T-cell (primary cell): ENCODE measurements at regions not wholly inside any gene's neighbourhood (a gene's known extent, or its start where the extent isn't known, plus 50 kb on each side); places are given as distances from the start of the nearest gene placed in this dataset.
A peak's percentile ranks its signal among the peaks of the same experiment; 100 is the strongest.

Experiments
- ATAC-seq, 4 experiments: fragments of 200-7000 bp in 3 of 4; fragments of 150-1000 bp in 1 of 4; cut with Tn5 transposase; replicated peaks in 1 of 4; 1 replicate in 3 of 4; 2 replicates in 1 of 4; pipeline ENCODE4 v1.10.0; 2021; ENCODE audit warnings: moderate library complexity in 3 of 4, mild to moderate bottlenecking in 2 of 4, moderate number of reproducible peaks in 1 of 4
- CTCF ChIA-PET, 2 donors: fragments of 300-600 bp; sonication (Branson Sonifier 250); formaldehyde crosslinking; loops; one replicate each; lab custom pipeline; 2022; ENCODE audit warnings: antibody characterized with exemption in 2 of 2; lab: Charles Lee
- POLR2A ChIA-PET, 2 donors: fragments of 300-600 bp; sonication (Branson Sonifier 250); formaldehyde crosslinking; loops; one replicate each; lab custom pipeline; 2022; ENCODE audit warnings: antibody characterized with exemption in 2 of 2; lab: Charles Lee
- DNase-seq, 35 experiments: peaks; one replicate each; pipeline versions ENCODE4 v3.0.0 to v3.0.0-alpha.2; 2013 to 2023
- H3K27ac ChIP-seq: one replicate; pipeline ENCODE4 v1.5.1; 2013; ENCODE audit warnings: low read length
- H3K27me3 ChIP-seq, 2 experiments: replicated peaks in 1 of 2; 1 replicate in 1 of 2; 2 replicates in 1 of 2; pipeline versions ENCODE4 v1.6.1 to v1.7.0; 2013; ENCODE audit warnings: low read length in 1 of 2, mixed read lengths in 1 of 2; ENCODE audit not compliant: control insufficient read depth in 2 of 2, insufficient read depth in 2 of 2; ENCODE audit errors: extremely low read depth in 1 of 2
- H3K36me3 ChIP-seq, 2 donors: 1 replicate in 1 of 2; 2 replicates in 1 of 2; pipeline versions ENCODE4 v1.6.1 to v1.7.0; 2013; ENCODE audit warnings: low read length in 1 of 2; ENCODE audit not compliant: control insufficient read depth in 2 of 2, insufficient read depth in 1 of 2; ENCODE audit errors: extremely low read depth in 1 of 2
- H3K4me1 ChIP-seq, 2 experiments: 1 replicate in 1 of 2; 2 replicates in 1 of 2; pipeline versions ENCODE4 v1.6.1 to v1.7.0; 2013; ENCODE audit warnings: low read length in 2 of 2, mixed read lengths in 1 of 2; ENCODE audit not compliant: insufficient read depth in 2 of 2, control insufficient read depth in 1 of 2; ENCODE audit errors: extremely low read depth in 1 of 2
- H3K4me3 ChIP-seq, 2 donors: 1 replicate in 1 of 2; 2 replicates in 1 of 2; pipeline versions ENCODE4 v1.5.1 to v1.7.0; 2013; ENCODE audit warnings: mild to moderate bottlenecking in 2 of 2, low read length in 1 of 2, moderate library complexity in 1 of 2; ENCODE audit not compliant: control insufficient read depth in 1 of 2; ENCODE audit errors: extremely low read depth in 1 of 2
- H3K9me3 ChIP-seq: 2 replicates; pipeline ENCODE4 v1.7.0; 2013
- H3K27ac Mint-ChIP-seq, 2 donors: one replicate each; pipeline ENCODE4 v1.8.0; 2020 to 2021; ENCODE audit warnings: mild to moderate bottlenecking in 2 of 2, mixed read lengths in 2 of 2
- H3K27me3 Mint-ChIP-seq, 2 donors: one replicate each; pipeline ENCODE4 v1.8.0; 2021 to 2022; ENCODE audit warnings: mixed read lengths in 2 of 2
- H3K36me3 Mint-ChIP-seq: one replicate; pipeline ENCODE4 v1.8.0; 2021; ENCODE audit warnings: mixed read lengths
- H3K4me1 Mint-ChIP-seq, 3 donors: one replicate each; pipeline ENCODE4 v1.8.0; 2020 to 2022; ENCODE audit warnings: mixed read lengths in 3 of 3, mild to moderate bottlenecking in 1 of 3
- H3K4me3 Mint-ChIP-seq, 3 donors: one replicate each; pipeline ENCODE4 v1.8.0; 2020 to 2022; ENCODE audit warnings: mild to moderate bottlenecking in 3 of 3, mixed read lengths in 3 of 3, moderate library complexity in 3 of 3
- H3K9me3 Mint-ChIP-seq, 3 donors: one replicate each; pipeline ENCODE4 v1.8.0; 2020 to 2022; ENCODE audit warnings: mixed read lengths in 3 of 3
- WGBS: methylation state at CpG from one replicate; pipeline ENCODE4 v1.1.5; 2013; ENCODE audit warnings: missing lambda C conversion rate; ENCODE audit not compliant: insufficient coverage; 5-methylcytosine and 5-hydroxymethylcytosine counted together

DNA sequence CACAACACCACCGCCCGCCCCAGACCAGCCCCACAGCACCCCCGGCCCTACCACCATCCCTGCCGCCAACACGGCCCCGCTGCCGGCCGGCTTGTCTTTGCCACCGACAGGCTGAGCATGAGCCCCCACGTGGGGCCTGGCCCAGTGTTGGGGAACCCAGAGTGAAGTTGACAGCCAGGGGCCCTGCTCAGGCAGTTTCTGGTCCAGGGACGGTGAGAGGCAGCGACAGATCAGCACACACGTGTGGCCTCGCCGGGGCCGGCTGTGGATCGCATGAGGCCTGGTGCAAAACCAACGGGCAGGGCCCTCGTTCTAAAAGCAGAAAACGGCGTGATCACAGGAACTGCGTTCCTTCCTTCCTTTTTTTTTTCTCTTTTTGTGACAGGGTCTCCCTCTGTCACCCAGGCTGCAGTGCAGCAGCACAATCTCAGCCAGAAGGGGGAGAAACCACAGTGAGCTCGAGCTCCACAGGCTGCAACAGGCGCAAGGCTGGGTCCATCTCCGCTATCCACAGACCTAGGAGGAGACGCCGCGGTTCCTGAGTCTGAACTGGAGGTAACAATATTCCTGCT lies 50.5 kb upstream of the FBRSL1 start:
- WGBS: 63% methylated on average over 22 of the region's 28 CpGs
- POLR2A ChIA-PET: no interaction called here
- DNase-seq (peak in 3 of 35 experiments; percentile 33 to 47 (median 40)), ATAC-seq (peak; percentile 36 to 80 (median 43))
- H3K4me1 ChIP-seq: peaks cover 36 to 74% of the 10 kb centered on the region in 2 experiments
- no peak overlapping the region for H3K4me3 ChIP-seq
- peaks cover 59 to 69% (median 64%) of the 10 kb centered on the region in 3 donors for H3K4me1 Mint-ChIP-seq
- no peaks in the 10 kb centered on the region for H3K9me3 Mint-ChIP-seq
- CTCF ChIA-PET: interaction anchor here in 1 of 2 donors (0.5 to 0.8 kb wide), 2 partner anchors 83 to 173 kb away, joined by 3 read pairs; no protein-coding TSS in a partner anchor
- peak overlapping the region in 1 of 3 donors; percentile 65 for H3K4me3 Mint-ChIP-seq
- H3K27ac Mint-ChIP-seq: peak overlapping the region; percentile 39 to 80
- H3K9me3 ChIP-seq: no peaks in the 10 kb centered on the region
- H3K27ac ChIP-seq: no peak overlapping the region
- H3K27me3 ChIP-seq: peaks cover 0 to 23% of the 10 kb centered on the region in 2 experiments
- H3K36me3 Mint-ChIP-seq: no peaks in the 10 kb centered on the region
- peaks cover 0 to 3% of the 10 kb centered on the region in 2 donors for H3K27me3 Mint-ChIP-seq
- no peaks in the 10 kb centered on the region for H3K36me3 ChIP-seq

DNA sequence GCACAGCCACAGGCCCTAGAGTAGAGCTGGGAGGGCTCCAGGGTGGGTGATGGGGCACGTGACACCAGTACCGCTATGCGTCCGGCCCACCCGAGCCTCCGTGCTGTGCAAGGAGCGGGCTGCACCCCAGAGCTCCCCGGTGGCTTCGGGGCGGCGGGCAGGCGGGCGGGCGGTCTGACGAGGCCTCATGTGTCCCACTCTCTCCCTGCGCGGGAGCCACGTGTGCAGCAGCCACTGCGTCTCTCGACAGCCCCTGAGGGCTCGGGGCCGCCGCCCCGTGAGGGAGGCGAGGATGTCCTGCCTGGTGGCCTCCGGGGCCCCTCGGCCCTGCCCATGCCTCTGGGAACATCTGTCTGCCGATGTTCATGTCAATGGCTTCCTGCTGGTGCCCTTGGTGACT lies 51.2 kb upstream of the FBRSL1 start:
- Histone ChIP-seq H3K4me1 (peaks cover 29 to 72% of the 10 kb centered on the region in 2 experiments), H3K9me3 (no peaks in the 10 kb centered on the region), H3K4me3 (no peak overlapping the region), H3K27ac (no peak overlapping the region), H3K27me3 (peaks cover 0 to 26% of the 10 kb centered on the region in 2 experiments), H3K36me3 (peaks cover 0 to 2% of the 10 kb centered on the region in 2 donors)
- 96% methylated on average over 28 of the region's 28 CpGs for WGBS
- no peak for DNase-seq
- Mint-ChIP-seq H3K9me3 (no peaks in the 10 kb centered on the region), H3K4me3 (peak overlapping the region in 1 of 3 donors; percentile 65), H3K27ac (peak overlapping the region in 1 of 2 donors; percentile 73), H3K36me3 (no peaks in the 10 kb centered on the region), H3K27me3 (peaks cover 0 to 3% of the 10 kb centered on the region in 2 donors), H3K4me1 (peaks cover 56 to 64% (median 61%) of the 10 kb centered on the region in 3 donors)
- ATAC-seq: no peak
- ChIA-PET POLR2A (no interaction called here), CTCF (interaction anchor here in 1 of 2 donors (0.8 kb wide), 1 partner anchor 84 kb away, joined by 3 read pairs; no protein-coding TSS in a partner anchor)

DNA sequence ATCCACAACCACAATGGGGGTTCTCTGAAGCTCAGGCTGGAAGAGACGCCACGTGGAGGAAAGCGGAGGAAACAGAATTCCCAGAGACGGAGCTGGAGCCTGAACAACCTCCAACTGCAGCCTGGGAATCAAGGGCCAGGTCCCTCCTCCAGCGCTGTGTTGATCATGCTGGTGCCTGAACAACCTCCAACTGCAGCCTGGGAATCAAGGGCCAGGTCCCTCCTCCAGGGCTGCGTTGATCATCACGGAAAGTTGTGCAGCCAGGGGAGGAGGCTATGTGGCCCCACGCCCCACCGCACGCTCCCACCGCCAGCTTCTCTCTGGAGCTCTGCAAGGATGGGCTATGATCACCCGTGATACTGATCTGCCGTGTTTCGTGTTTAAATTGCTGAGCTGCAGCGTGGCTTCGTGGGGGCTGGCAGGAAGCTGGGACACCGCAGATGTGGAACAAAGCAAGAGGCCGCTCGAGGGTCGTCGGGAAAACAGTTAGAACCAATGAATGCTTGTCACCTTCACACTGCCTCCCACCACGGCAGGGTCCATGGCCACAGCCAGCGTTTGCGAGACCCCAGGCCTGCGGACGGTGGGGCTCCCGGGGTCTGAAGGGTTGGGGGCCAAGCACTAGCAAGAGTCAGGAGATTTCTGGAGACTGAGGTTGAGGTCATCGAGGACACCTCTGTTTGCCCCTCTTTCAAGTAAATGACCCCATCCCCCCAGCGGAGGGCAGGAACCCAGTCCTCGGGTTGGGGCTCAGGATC lies 51.8 kb upstream of the FBRSL1 start:
- Histone ChIP-seq H3K27me3 (peaks cover 0 to 32% of the 10 kb centered on the region in 2 experiments), H3K27ac (no peak overlapping the region), H3K4me3 (peak overlapping the region in 1 of 2 donors; percentile 36), H3K36me3 (peaks cover 0 to 2% of the 10 kb centered on the region in 2 donors), H3K4me1 (peaks cover 29 to 72% of the 10 kb centered on the region in 2 experiments), H3K9me3 (no peaks in the 10 kb centered on the region)
- peak overlapping the region in 1 of 3 donors; percentile 72 for H3K4me3 Mint-ChIP-seq
- CTCF ChIA-PET: no interaction called here
- ATAC-seq (peak; percentile 25 to 68 (median 55)), DNase-seq (peak in 4 of 35 experiments; percentile 33 to 43 (median 36))
- peaks cover 0 to 6% of the 10 kb centered on the region in 2 donors for H3K27me3 Mint-ChIP-seq
- no peaks in the 10 kb centered on the region for H3K9me3 Mint-ChIP-seq
- POLR2A ChIA-PET: no interaction called here
- H3K36me3 Mint-ChIP-seq: no peaks in the 10 kb centered on the region
- peaks cover 52 to 62% (median 59%) of the 10 kb centered on the region in 3 donors for H3K4me1 Mint-ChIP-seq
- 48% methylated on average over 27 of the region's 30 CpGs for WGBS
- peak overlapping the region in 1 of 2 donors; percentile 77 for H3K27ac Mint-ChIP-seq

DNA sequence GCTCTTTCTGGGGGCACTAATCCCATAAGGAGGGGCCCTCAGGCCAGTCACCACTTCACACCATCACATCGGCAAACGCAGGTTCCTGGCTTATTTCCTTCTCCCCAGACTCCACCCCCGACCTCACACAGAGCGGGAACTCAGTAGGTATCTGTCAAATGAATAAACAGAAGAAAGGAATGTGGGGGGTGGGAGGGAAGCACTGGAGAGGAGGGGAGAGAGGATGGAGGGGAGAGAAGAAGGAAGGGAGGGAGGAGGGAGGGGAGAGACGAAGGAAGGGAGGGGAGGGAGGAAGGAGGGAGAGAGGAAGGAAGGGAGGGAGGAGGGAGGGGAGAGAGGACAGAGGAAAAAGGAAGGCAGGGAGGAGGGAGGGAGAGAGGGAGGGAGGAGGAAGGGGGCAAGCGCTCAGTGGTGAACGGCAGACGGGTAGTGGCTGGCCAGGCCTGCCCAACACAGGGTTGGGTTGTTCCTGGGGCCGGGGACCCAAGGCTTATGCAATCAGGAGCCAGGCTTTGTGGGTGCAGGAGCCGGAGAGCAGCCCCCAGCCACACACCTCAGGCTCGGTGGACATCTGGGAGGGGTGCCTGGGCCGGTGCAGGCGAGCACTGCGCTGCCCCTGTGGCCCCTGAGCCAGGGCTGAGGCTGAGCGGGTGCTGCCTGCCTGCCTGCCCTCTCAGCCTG lies 52.6 kb upstream of the FBRSL1 start:
- Mint-ChIP-seq H3K4me3 (peak overlapping the region in 1 of 3 donors; percentile 72), H3K36me3 (no peaks in the 10 kb centered on the region), H3K9me3 (no peaks in the 10 kb centered on the region), H3K27me3 (peaks cover 0 to 6% of the 10 kb centered on the region in 2 donors), H3K4me1 (peaks cover 52 to 60% (median 53%) of the 10 kb centered on the region in 3 donors), H3K27ac (peak overlapping the region in 1 of 2 donors; percentile 39)
- 34% methylated on average over 10 of the region's 15 CpGs for WGBS
- Histone ChIP-seq H3K4me3 (peak overlapping the region in 1 of 2 donors; percentile 36), H3K27me3 (peaks cover 0 to 39% of the 10 kb centered on the region in 2 experiments), H3K9me3 (no peaks in the 10 kb centered on the region), H3K36me3 (peaks cover 0 to 2% of the 10 kb centered on the region in 2 donors), H3K4me1 (peaks cover 32 to 71% of the 10 kb centered on the region in 2 experiments), H3K27ac (no peak overlapping the region)
- ChIA-PET CTCF (no interaction called here), POLR2A (no interaction called here)
- ATAC-seq (peak in 3 of 4 experiments; percentile 15 to 33 (median 30)), DNase-seq (no peak)

DNA sequence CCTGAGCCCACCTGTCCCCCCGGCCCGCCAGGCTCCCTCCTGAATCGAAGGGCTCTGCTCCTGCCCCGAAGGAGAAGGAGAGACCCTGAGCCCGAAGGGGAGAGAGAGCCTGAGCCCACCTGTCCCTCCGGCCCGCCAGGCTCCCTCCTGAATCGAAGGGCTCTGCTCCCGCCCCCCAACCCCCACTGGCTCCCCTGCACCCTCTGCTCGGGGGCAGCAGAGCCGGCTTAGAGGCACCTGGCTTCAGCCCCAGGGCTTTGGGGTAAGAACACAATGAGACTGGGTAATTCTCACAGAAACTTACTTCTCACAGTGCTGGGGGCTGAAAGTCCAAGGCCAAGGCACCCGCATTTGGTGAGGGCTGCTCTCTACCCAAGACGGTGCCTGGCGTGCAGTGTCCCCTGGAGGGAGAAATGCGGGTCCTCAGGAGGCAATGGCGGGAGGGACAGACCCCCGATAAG lies 53.1 kb upstream of the FBRSL1 start:
- H3K27ac Mint-ChIP-seq: peak overlapping the region in 1 of 2 donors; percentile 72
- H3K4me1 Mint-ChIP-seq: peaks cover 49 to 59% (median 52%) of the 10 kb centered on the region in 3 donors

More for the DNA sequence above, 53.1 kb upstream of the FBRSL1 start:
- H3K9me3 Mint-ChIP-seq: no peaks in the 10 kb centered on the region
- H3K36me3 ChIP-seq: peaks cover 0 to 2% of the 10 kb centered on the region in 2 donors
- 87% methylated on average over 8 of the region's 17 CpGs for whole genome bisulfite sequencing
- no peak overlapping the region for H3K27ac ChIP-seq
- H3K4me3 Mint-ChIP-seq: peak overlapping the region in 1 of 3 donors; percentile 72
- H3K27me3 ChIP-seq: peaks cover 0 to 42% of the 10 kb centered on the region in 2 experiments
- no peak for ATAC-seq
- ChIA-PET POLR2A (no interaction called here), CTCF (no interaction called here)
- no peak for DNase-seq
- H3K4me3 ChIP-seq: no peak overlapping the region
- H3K36me3 Mint-ChIP-seq: no peaks in the 10 kb centered on the region
- H3K4me1 ChIP-seq: peaks cover 33 to 70% of the 10 kb centered on the region in 2 experiments
- peaks cover 0 to 6% of the 10 kb centered on the region in 2 donors for H3K27me3 Mint-ChIP-seq
- H3K9me3 ChIP-seq: no peaks in the 10 kb centered on the region
